ENCODE measurements at regions not wholly inside any gene's neighbourhood (a gene's known extent, or its start where the extent isn't known, plus 50 kb on each side); places are given as distances from the start of the nearest gene placed in this dataset.

- ATAC-seq = no peak
- DNase-seq (ENCODE audit: low spot score) = no peak
- intact Hi-C loops (cut with DNase I) = loop anchor here (5.0 kb wide), 2 partner anchors 424 to 1209 kb away; no protein-coding TSS in a partner anchor
These were observed 109.4 kb upstream of the GPR26 start for GRCh38 chr10:123556736-123557135.

GRCh38 chr10:123557366-123558108 is 108.6 kb upstream of the GPR26 start:
- ATAC-seq = no peak
- DNase-seq (ENCODE audit: low spot score) = no peak
- intact Hi-C loops (cut with DNase I) = loop anchor here (5.0 kb wide), 2 partner anchors 425 to 1210 kb away; no protein-coding TSS in a partner anchor

DNA sequence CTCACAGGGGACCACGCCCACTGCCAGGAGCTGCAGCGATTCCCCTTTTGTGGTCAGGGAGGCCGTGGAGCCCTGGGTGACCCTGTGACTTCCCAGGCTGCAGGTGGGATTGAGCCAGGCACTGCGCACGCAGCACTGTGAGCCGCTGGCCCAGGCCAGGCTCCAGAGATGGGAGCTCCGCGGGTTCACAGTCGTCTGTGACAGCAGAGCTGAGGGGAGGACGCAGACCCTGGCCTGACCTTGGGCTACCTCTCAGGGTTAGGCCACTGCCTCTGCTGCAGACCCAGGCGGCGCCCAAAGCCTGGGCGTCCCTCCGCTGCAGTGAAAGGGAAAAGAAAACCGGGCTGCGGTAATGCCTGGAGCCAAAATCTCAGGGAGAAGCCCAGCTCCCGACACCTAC is 107.5 kb upstream of the GPR26 start:
- ATAC-seq (peak; percentile 32), DNase-seq (ENCODE audit: low spot score) (no peak)
- intact Hi-C loops (cut with DNase I) = loop anchor here (5.0 kb wide), 2 partner anchors 426 to 1211 kb away; no protein-coding TSS in a partner anchor

DNA sequence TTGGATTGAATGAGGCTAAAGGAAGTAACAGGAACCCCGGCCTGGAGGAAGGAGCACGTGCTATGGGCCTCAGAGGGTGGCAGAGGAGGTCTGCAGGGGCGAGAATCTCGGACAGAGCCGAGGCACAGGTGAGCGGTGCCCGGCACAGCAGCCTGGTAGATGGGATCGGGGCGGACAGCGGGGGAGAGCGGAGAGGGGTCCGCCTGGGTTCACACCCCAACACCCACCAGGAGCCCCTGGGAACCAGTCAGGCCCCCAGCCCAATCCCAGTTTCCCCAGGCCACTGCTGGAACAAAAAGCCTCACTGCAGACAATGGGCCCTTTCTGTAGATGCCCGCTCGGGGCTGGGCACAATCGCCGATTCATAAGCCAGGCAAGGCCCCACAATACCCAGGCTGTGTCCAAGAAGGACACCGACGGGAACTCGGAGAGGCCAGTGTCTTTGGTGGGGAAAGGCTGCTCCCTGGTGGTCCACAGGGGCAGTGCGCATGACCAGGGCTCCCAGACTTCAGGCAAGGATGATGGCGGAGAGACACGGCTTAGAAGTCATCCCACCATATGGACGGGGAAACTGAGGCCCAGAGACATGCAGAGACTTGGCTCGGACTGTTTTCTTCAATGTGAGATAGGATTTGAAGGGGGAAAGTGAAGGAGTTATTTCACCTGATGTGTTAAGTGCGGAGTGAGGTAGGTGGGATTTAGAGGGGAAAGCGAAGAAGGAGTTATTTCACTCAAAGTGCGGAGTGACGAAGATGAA is 106.9 kb upstream of the GPR26 start:
- DNase-seq (ENCODE audit: low spot score) = peak; percentile 87

GRCh38 chr10:123559823-123560092 is 106.4 kb upstream of the GPR26 start:
- intact Hi-C loops (cut with DNase I) = loop anchor here (5.0 to 10.0 kb wide), 3 partner anchors 427 to 1212 kb away; no protein-coding TSS in a partner anchor
- DNase-seq (ENCODE audit: low spot score) = no peak

More for the DNA sequence above, 106.9 kb upstream of the GPR26 start:
- ATAC-seq = peak; percentile 92
- intact Hi-C loops (cut with DNase I) = loop anchor here (5.0 kb wide), 2 partner anchors 427 to 1212 kb away; no protein-coding TSS in a partner anchor

DNA sequence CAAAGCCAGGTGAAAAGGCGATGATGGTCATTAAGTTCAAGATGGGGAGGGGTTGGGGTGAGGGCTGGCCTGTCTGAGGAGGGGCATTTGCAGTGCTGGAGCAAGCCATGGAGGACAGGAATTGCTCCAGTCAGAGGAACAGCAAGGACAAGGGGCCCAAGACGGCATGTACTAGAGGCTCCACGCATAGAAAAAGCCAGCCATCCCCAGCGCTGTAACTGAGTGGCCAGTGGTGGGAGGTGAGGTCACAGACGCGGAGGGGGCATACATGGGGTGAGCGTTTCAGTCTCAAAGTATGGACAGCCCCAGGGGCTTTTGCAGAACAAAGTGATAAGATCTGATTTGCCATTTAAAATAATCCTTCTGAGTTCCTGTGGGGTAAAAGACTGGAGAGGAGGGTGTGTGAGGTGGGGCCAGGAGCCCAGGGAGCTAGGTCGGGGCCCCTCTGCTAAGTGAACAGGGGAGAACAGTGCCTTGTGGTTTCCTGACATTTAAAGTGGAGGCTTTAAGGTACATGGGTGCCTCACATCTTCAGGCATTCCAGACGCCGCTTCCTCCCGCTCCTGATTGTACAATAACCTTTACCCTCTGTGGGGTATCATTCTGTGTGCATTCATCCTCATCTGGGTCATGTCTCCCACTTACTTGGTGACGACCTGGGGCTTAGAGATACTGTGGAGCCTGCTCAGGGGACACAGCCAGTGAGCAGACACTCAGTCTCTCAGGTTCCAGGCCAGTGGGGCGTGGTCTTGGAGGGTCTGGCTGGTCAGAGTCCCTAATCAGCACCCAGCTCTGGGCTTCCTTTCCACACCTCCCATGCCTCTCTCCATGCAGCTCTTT is 105.6 kb upstream of the GPR26 start:
- DNase-seq (ENCODE audit: low spot score) = no peak
- intact Hi-C loops (cut with DNase I) = loop anchor here (10.0 kb wide), 1 partner anchor 516 kb away; no protein-coding TSS in a partner anchor
- no peak for ATAC-seq

More at GRCh38 chr10:123559823-123560092, 106.4 kb upstream of the GPR26 start:
- ATAC-seq = no peak

DNA sequence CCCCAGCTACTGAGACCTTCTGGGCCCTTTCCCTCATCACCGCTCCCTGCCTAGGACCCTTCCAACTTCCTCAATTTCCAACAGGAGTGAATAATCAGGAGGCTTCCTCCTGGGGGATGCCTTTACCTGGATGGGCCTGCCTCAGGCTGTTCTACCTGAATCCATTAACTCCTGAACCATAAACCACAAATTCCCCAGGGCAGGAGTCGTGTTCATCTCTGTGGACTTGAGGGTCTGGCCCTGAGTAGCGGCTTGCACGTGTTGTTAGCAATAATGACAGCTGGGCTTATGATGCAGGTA is 105.1 kb upstream of the GPR26 start:
- ATAC-seq (no peak), DNase-seq (ENCODE audit: low spot score) (no peak)
- intact Hi-C loops (cut with DNase I) = loop anchor here (10.0 kb wide), 1 partner anchor 516 kb away; no protein-coding TSS in a partner anchor

- DNase-seq (ENCODE audit: low spot score) = no peak
- no peak for ATAC-seq
- intact Hi-C loops (cut with DNase I) = loop anchor here (10.0 kb wide), 1 partner anchor 518 kb away; no protein-coding TSS in a partner anchor
These were observed 103.8 kb upstream of the GPR26 start for GRCh38 chr10:123562387-123562786.

- intact Hi-C loops (cut with DNase I) = loop anchor here (10.0 kb wide), 1 partner anchor 518 kb away; no protein-coding TSS in a partner anchor
- DNase-seq (ENCODE audit: low spot score) (no peak), ATAC-seq (no peak)
These were observed 103.2 kb upstream of the GPR26 start for GRCh38 chr10:123562811-123563580.

- no peak for ATAC-seq
- intact Hi-C loops (cut with DNase I) = loop anchor here (10.0 kb wide), 1 partner anchor 519 kb away; no protein-coding TSS in a partner anchor
- DNase-seq (ENCODE audit: low spot score) = no peak
These were observed 102.6 kb upstream of the GPR26 start for GRCh38 chr10:123563581-123563855.

GRCh38 chr10:123563994-123564393 is 102.2 kb upstream of the GPR26 start:
- intact Hi-C loops (cut with DNase I) = loop anchor here (10.0 kb wide), 1 partner anchor 519 kb away; no protein-coding TSS in a partner anchor
- no peak for ATAC-seq

DNA sequence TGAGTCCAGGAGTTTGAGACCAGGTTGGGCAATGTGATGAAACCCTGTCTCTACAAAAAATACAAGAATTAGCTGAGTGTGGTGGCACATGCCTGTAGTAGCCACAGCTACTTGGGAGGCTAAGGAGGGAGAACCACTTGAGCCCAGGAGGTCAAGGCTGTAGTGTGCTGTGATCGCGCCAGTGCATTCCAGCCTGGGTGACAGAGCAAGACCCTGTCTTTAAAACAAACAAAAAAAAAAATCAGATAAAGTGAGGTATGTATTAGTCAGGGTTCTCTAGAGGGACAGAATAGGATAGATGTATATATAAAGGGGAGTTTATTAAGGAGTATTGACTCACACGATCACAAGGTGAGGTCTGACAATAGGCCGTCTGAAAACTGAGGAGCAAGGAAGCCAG is 101.5 kb upstream of the GPR26 start:
- intact Hi-C loops (cut with DNase I) = loop anchor here (10.0 kb wide), 1 partner anchor 520 kb away; no protein-coding TSS in a partner anchor
- no peak for ATAC-seq
- no peak for DNase-seq (ENCODE audit: low spot score)

More at GRCh38 chr10:123563994-123564393, 102.2 kb upstream of the GPR26 start:
- DNase-seq (ENCODE audit: low spot score) = no peak

GRCh38 chr10:123565691-123566660 is 100.2 kb upstream of the GPR26 start:
- intact Hi-C loops (cut with DNase I) = loop anchor here (10.0 kb wide), 1 partner anchor 521 kb away; no protein-coding TSS in a partner anchor
- DNase-seq (ENCODE audit: low spot score) (no peak), ATAC-seq (no peak)

- no peak for DNase-seq (ENCODE audit: low spot score)
- intact Hi-C loops (cut with DNase I) = loop anchor here (10.0 kb wide), 1 partner anchor 523 kb away; no protein-coding TSS in a partner anchor
- no peak for ATAC-seq
These were observed 98.0 kb upstream of the GPR26 start for GRCh38 chr10:123567984-123568739.

- DNase-seq (ENCODE audit: low spot score) = no peak
- intact Hi-C loops (cut with DNase I) = loop anchor here (10.0 kb wide), 1 partner anchor 524 kb away; no protein-coding TSS in a partner anchor
These were observed 97.4 kb upstream of the GPR26 start for GRCh38 chr10:123568751-123569150.

DNA sequence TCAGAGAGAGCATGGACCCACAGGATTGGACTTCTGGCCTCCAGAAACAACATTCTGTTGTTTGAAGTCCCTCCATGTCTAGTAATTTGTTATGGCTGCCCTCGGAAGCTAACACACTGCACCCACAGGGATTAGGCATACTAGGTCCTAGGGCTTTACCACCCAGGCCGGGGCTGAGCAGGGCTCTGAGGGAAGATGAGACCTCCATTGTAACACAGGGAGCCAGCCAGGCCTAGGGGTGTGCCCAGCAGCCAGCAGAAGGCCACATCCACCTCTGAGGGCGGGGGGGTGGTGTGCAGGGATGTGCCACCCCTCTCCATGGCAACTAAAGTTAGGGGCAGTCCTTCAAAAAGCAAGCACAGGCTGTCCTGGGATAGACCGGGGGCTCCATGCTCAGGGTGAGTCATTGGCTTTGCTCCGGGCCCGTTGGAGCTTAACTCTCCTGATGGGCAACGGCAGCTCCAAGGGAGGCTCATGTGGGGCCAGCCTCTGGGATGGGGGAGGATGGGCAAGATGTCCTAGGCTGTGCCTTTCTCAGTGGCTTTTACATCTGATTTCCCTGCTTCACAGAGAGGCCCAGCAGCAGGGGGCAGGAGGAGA is 96.6 kb upstream of the GPR26 start:
- intact Hi-C loops (cut with DNase I) = loop anchor here (10.0 kb wide), 1 partner anchor 525 kb away; no protein-coding TSS in a partner anchor
- no peak for ATAC-seq
- no peak for DNase-seq (ENCODE audit: low spot score)

More at GRCh38 chr10:123568751-123569150, 97.4 kb upstream of the GPR26 start:
- no peak for ATAC-seq

Data from sciatic nerve (tissue), 2 donors.